PC-3 (cell line): ENCODE measurements at regions not wholly inside any gene's neighbourhood (a gene's known extent, or its start where the extent isn't known, plus 50 kb on each side); places are given as distances from the start of the nearest gene placed in this dataset.
"Not testable (repeated sequence)": the region's sequence is repeated elsewhere in the genome, so short reads cannot be mapped to it uniquely, and the experiment has no call there.

Source experiments
- ATAC-seq: fragments of 200-7000 bp; cut with Tn5 transposase; 2 replicates; pipeline ENCODE4 v1.9.1; 2020; ENCODE audit warnings: mild to moderate bottlenecking, moderate library complexity
- BruUV-seq: library from RNA; stranded (reverse); fragments of 400-500 nt; replicated peaks from 2 replicates; lab custom pipeline; 2021; lab: Mats Ljungman, UMichigan
- CTCF ChIA-PET: fragments of 300-600 bp; sonication (Branson Sonifier 250); formaldehyde crosslinking; loops from one replicate; lab custom pipeline; 2022; ENCODE audit warnings: antibody characterized with exemption; lab: Charles Lee
- POLR2A ChIA-PET: fragments of 300-600 bp; sonication (Branson Sonifier 250); formaldehyde crosslinking; loops from one replicate; lab custom pipeline; 2022; ENCODE audit warnings: antibody characterized with exemption; ENCODE audit not compliant: unreplicated experiment; lab: Charles Lee
- DNase-seq: peaks from one replicate; pipeline ENCODE4 v3.0.0-alpha.2; 2015
- H2AFZ ChIP-seq: fragments of 300-600 bp; sonication (generic); 2 replicates; pipeline ENCODE4 v1.6.0; 2016; ENCODE audit warnings: antibody characterized with exemption, low read length
- H3F3A ChIP-seq: fragments of 300-600 bp; sonication (generic); one replicate; pipeline ENCODE4 v1.6.0; 2017; ENCODE audit warnings: antibody characterized with exemption, low read length, control low read depth, mild to moderate bottlenecking; ENCODE audit not compliant: unreplicated experiment
- H3K27ac ChIP-seq: fragments of 300-600 bp; sonication (generic); 2 replicates; pipeline ENCODE4 v1.5.1; 2016; ENCODE audit warnings: mild to moderate bottlenecking, low read length
- H3K27me3 ChIP-seq: fragments of 300-600 bp; sonication (generic); 2 replicates; pipeline ENCODE4 v1.6.1; 2016; ENCODE audit warnings: low read length, mixed read lengths
- H3K36me3 ChIP-seq: fragments of 300-600 bp; sonication (generic); 2 replicates; pipeline ENCODE4 v1.6.1; 2016; ENCODE audit warnings: low read depth, mixed run types, low read length, mixed read lengths
- H3K4me1 ChIP-seq: fragments of 300-600 bp; sonication (generic); 2 replicates; pipeline ENCODE4 v1.5.1; 2016; ENCODE audit warnings: low read length; ENCODE audit not compliant: insufficient read depth
- H3K4me2 ChIP-seq: fragments of 300-600 bp; sonication (generic); 2 replicates; pipeline ENCODE4 v1.6.0; 2016; ENCODE audit warnings: low read length
- H3K4me3 ChIP-seq: fragments of 300-600 bp; sonication (generic); 2 replicates; pipeline ENCODE4 v1.5.1; 2016; ENCODE audit warnings: mild to moderate bottlenecking, low read length, mixed read lengths
- H3K79me2 ChIP-seq: fragments of 300-600 bp; sonication (generic); 2 replicates; pipeline ENCODE4 v1.6.1; 2017; ENCODE audit warnings: low read length, mixed read lengths
- H3K9ac ChIP-seq: fragments of 300-600 bp; sonication (generic); 2 replicates; pipeline ENCODE4 v1.6.0; 2016; ENCODE audit warnings: mild to moderate bottlenecking, low read length
- H3K9me2 ChIP-seq: fragments of 300-600 bp; sonication (generic); replicated peaks from 2 replicates; pipeline ENCODE4 v1.6.1; 2016; ENCODE audit warnings: mixed run types, low read length, mixed read lengths
- H3K9me3 ChIP-seq: fragments of 300-600 bp; sonication (generic); 2 replicates; pipeline ENCODE4 v1.6.1; 2016; ENCODE audit warnings: low read length, mixed read lengths
- H4K20me1 ChIP-seq: fragments of 300-600 bp; sonication (generic); 2 replicates; pipeline ENCODE4 v1.6.1; 2016; ENCODE audit warnings: low read length, mixed read lengths
- EZH2 ChIP-seq: fragments of 300-600 bp; sonication (generic); IDR thresholded peaks from one replicate; pipeline ENCODE4 v1.6.1; 2017; ENCODE audit warnings: antibody characterized with exemption, mild to moderate bottlenecking, low read length; ENCODE audit not compliant: unreplicated experiment
- EZH2phosphoT487 ChIP-seq: fragments of 300-600 bp; sonication (generic); IDR thresholded peaks from 2 replicates; pipeline ENCODE4 v1.6.1; 2018; ENCODE audit warnings: mild to moderate bottlenecking, antibody characterized with exemption, low read length, borderline replicate concordance
- intact Hi-C: fragments of 100-400 bp; cut with micrococcal nuclease; formaldehyde crosslinking; loops from 2 replicates; pipeline ENCODE4 v1.9.0; 2023
- TF ChIP-seq, protein P1 (sequence below): fragments of 300-600 bp; sonication (generic); conservative IDR thresholded peaks from 2 replicates; pipeline ENCODE4 v1.5.1; 2017; ENCODE audit warnings: antibody characterized with exemption, low read depth, mild to moderate bottlenecking, low read length

- H3K9me3 ChIP-seq, intact Hi-C loops, POLR2A ChIA-PET, DNase-seq, CTCF ChIA-PET, ATAC-seq, H3K9me2 ChIP-seq, H3K4me1 ChIP-seq, H3K4me3 ChIP-seq, H3K27ac ChIP-seq, H2AFZ ChIP-seq, H3F3A ChIP-seq, H4K20me1 ChIP-seq, H3K9ac ChIP-seq, BruUV-seq, H3K4me2 ChIP-seq, H3K27me3 ChIP-seq, H3K79me2 ChIP-seq, H3K36me3 ChIP-seq: not testable (repeated sequence)
These were observed 958.3 kb downstream of the LTN1 start for GRCh38 chr21:28034334-28034733.

DNA sequence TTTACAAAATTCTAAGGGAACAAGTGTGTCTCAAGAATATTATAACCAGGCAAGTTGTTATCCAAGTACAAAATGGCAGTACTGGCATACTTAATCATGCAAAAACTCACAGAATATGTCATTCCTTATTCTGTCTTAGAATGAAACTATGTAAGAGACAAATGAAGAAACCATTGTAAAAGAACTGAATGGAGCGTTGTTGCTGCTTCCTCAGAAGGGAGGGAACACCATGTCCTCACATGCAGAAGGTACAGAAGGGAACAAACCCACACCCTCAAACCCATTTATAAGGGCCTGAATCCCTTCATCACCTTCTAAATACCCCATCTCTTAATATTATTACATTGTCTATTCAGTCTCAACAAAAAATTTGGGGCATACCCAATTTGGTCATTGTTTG lies 960.0 kb downstream of the LTN1 start:
- H4K20me1 ChIP-seq, H3K9me3 ChIP-seq, H3K27me3 ChIP-seq, H3K4me3 ChIP-seq, H3K4me1 ChIP-seq, ATAC-seq, CTCF ChIA-PET, H3K9me2 ChIP-seq, intact Hi-C loops, H3K36me3 ChIP-seq, H3K4me2 ChIP-seq, H2AFZ ChIP-seq, H3F3A ChIP-seq, H3K27ac ChIP-seq, DNase-seq, POLR2A ChIA-PET, H3K79me2 ChIP-seq, H3K9ac ChIP-seq, BruUV-seq: not testable (repeated sequence)

DNA sequence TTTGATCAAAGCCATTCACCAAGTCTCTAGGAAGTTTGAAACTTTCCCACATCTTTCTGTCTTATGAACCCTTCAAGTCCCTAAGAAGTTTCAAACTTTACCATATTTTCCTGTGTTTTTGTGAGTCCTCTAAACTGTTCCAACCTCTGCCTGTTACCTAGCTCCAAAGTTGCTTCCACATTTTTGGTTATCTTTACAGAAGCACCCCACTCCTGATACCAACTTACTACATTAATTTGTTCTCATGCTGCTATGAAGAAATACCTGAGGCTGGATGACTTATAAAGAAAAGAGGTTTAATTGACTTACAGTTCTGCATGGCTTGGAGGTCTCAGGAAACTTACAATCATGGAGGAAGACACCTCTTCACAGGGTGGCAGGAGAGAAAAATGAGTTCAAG lies 961.6 kb downstream of the LTN1 start:
- H3K79me2 ChIP-seq, H3K4me3 ChIP-seq, H3K27me3 ChIP-seq, H3K27ac ChIP-seq, H3K9ac ChIP-seq, H3F3A ChIP-seq, DNase-seq, intact Hi-C loops, H3K4me1 ChIP-seq, H3K4me2 ChIP-seq, H3K9me2 ChIP-seq, BruUV-seq, H2AFZ ChIP-seq, ATAC-seq, H3K9me3 ChIP-seq, POLR2A ChIA-PET, H3K36me3 ChIP-seq, H4K20me1 ChIP-seq, CTCF ChIA-PET: not testable (repeated sequence)

DNA sequence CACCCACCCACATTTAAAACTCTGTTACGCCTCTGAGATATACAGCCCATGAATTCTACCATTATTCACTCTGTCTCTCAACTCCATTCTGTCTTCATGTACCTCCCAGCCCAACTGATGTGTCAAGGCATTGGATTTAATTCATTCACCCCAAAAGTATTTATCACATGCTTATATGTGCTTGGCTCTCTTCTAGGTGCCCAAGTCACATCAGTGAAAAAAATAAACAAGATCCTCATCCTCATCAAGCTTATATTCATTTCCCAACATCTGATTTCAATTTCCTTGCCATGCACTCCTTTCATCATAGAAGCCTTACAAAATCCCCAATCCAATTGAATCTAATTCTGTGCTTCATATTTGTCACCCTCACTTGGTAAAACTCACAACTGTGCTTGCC lies 967.6 kb downstream of the LTN1 start:
- H3K27ac ChIP-seq: no peak overlapping the region
- POLR2A ChIA-PET: no interaction called here

More for the DNA sequence above, 967.6 kb downstream of the LTN1 start:
- intact Hi-C loops: no loop called here
- no peak overlapping the region for H3K9ac ChIP-seq
- no peaks in the 10 kb centered on the region for H4K20me1 ChIP-seq
- H3K9me2 ChIP-seq: no peaks in the 10 kb centered on the region
- BruUV-seq: no TSS peak
- H3K4me2 ChIP-seq: no peak overlapping the region
- no peak overlapping the region for H2AFZ ChIP-seq
- no peak overlapping the region for H3K4me3 ChIP-seq
- DNase-seq: no peak
- H3K27me3 ChIP-seq: no peaks in the 10 kb centered on the region
- H3F3A ChIP-seq: no peaks in the 10 kb centered on the region
- CTCF ChIA-PET: no interaction called here
- H3K4me1 ChIP-seq: no peaks in the 10 kb centered on the region
- TF ChIP-seq, protein P1, sequence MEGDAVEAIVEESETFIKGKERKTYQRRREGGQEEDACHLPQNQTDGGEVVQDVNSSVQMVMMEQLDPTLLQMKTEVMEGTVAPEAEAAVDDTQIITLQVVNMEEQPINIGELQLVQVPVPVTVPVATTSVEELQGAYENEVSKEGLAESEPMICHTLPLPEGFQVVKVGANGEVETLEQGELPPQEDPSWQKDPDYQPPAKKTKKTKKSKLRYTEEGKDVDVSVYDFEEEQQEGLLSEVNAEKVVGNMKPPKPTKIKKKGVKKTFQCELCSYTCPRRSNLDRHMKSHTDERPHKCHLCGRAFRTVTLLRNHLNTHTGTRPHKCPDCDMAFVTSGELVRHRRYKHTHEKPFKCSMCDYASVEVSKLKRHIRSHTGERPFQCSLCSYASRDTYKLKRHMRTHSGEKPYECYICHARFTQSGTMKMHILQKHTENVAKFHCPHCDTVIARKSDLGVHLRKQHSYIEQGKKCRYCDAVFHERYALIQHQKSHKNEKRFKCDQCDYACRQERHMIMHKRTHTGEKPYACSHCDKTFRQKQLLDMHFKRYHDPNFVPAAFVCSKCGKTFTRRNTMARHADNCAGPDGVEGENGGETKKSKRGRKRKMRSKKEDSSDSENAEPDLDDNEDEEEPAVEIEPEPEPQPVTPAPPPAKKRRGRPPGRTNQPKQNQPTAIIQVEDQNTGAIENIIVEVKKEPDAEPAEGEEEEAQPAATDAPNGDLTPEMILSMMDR: no peak
- TF ChIP-seq EZH2phosphoT487 (no peak), EZH2 (no peak)
- H3K79me2 ChIP-seq: no peaks in the 10 kb centered on the region
- no peak for ATAC-seq
- H3K36me3 ChIP-seq: no peaks in the 10 kb centered on the region
- H3K9me3 ChIP-seq: no peaks in the 10 kb centered on the region
